ENCODE measurements at regions not wholly inside any gene's neighbourhood (a gene's known extent, or its start where the extent isn't known, plus 50 kb on each side); places are given as distances from the start of the nearest gene placed in this dataset.

DNA sequence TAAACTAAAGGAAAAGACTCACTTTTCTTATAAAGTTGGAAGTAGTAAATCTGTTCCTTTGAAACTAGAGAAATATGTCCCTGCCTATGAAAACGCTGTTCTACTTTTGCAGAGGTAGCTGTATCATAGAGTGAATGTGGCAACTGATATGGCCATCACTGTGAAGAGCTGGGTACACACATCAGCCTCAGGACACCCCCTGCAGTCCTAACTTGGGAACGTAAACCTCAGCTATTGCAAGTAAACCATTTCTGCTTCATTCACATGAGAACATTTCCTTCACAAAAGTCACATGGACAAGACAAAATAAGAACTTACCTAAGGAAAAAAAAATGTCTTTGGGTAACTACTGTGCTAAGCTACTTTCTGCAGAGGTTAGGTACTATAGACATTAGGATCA is 233.3 kb upstream of the PPFIA2 start:
- TF ChIP-seq, protein P1, sequence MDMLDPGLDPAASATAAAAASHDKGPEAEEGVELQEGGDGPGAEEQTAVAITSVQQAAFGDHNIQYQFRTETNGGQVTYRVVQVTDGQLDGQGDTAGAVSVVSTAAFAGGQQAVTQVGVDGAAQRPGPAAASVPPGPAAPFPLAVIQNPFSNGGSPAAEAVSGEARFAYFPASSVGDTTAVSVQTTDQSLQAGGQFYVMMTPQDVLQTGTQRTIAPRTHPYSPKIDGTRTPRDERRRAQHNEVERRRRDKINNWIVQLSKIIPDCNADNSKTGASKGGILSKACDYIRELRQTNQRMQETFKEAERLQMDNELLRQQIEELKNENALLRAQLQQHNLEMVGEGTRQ (CRISPR knock-in tag; IDR thresholded peaks at IDR 0.05) = no peak
- no peak for TF ChIP-seq ZBTB21 (CRISPR knock-in tag; IDR thresholded peaks at IDR 0.05; ENCODE audit: borderline replicate concordance)
